Choroid plexus epithelial cell (primary cell): ENCODE measurements at regions not wholly inside any gene's neighbourhood (a gene's known extent, or its start where the extent isn't known, plus 50 kb on each side); places are given as distances from the start of the nearest gene placed in this dataset.
"Not testable (repeated sequence)": the region's sequence is repeated elsewhere in the genome, so short reads cannot be mapped to it uniquely, and the experiment has no call there.

Experiments
- DNase-seq: peaks from one replicate; pipeline ENCODE4 v3.0.0-alpha.2; 2010; ENCODE audit warnings: low read depth
- H3K4me3 ChIP-seq: 2 replicates; pipeline ENCODE4 v1.5.1; 2011; ENCODE audit warnings: low read depth, mild to moderate bottlenecking, control low read depth, low read length, moderate library complexity
- TF ChIP-seq, protein P1 (sequence below): conservative IDR thresholded peaks from 2 replicates; pipeline ENCODE4 v1.5.1; 2011; ENCODE audit warnings: low read depth, mild to moderate bottlenecking, control low read depth, inconsistent platforms, low read length, moderate library complexity

DNA sequence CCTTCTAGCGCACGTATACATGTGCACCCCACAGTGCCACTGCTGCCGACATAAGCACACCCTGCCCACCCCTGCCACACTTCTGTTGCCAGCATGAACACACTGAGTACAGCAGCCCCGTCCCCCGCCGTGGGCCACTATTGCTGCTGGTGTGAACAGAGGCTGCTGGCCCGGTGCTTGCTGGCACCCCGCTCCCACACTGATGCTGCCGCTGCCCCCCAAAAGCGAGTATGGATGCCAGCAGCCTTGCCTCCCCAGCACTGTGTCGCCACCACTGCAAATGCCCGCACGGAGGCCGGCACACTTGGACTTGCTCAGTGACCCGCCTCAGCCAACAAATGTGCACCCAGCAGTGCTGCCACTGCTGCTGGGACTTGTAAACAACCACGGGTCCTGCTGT, 872.4 kb upstream of the ATXN7L3B start:
- no peak for DNase-seq
- TF ChIP-seq, protein P1, sequence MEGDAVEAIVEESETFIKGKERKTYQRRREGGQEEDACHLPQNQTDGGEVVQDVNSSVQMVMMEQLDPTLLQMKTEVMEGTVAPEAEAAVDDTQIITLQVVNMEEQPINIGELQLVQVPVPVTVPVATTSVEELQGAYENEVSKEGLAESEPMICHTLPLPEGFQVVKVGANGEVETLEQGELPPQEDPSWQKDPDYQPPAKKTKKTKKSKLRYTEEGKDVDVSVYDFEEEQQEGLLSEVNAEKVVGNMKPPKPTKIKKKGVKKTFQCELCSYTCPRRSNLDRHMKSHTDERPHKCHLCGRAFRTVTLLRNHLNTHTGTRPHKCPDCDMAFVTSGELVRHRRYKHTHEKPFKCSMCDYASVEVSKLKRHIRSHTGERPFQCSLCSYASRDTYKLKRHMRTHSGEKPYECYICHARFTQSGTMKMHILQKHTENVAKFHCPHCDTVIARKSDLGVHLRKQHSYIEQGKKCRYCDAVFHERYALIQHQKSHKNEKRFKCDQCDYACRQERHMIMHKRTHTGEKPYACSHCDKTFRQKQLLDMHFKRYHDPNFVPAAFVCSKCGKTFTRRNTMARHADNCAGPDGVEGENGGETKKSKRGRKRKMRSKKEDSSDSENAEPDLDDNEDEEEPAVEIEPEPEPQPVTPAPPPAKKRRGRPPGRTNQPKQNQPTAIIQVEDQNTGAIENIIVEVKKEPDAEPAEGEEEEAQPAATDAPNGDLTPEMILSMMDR, result no peak
- H3K4me3 ChIP-seq, result no peak overlapping the region

DNA sequence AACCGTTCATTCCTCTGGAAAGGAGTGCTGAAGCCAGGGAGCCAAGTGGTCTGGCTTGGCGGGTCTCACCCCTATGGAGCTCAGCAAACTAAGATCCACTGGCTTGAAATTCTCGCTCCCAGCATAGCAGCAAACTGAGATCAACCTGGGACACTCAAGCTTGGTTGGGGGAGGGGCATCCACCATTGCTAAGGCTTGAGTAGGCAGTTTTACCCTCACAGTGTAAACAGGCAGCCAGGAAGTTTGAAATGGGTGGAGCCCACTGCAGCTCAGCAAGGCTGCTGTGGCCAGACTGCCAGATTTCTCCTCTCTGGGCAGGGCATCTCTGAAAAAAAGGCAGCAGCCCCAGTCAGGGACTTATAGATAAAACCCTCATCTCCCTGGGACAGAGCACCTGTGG, 866.1 kb upstream of the ATXN7L3B start:
- H3K4me3 ChIP-seq, DNase-seq: not testable (repeated sequence)

- TF ChIP-seq, protein P1, result no peak
- no peak for DNase-seq
These were observed 859.9 kb upstream of the ATXN7L3B start for GRCh38 chr12:73677520-73678291.

GRCh38 chr12:73678335-73678734, 859.3 kb upstream of the ATXN7L3B start:
- no peak overlapping the region for H3K4me3 ChIP-seq
- TF ChIP-seq, protein P1, result no peak
- no peak for DNase-seq

More at GRCh38 chr12:73677520-73678291, 859.9 kb upstream of the ATXN7L3B start:
- no peak overlapping the region for H3K4me3 ChIP-seq

GRCh38 chr12:73699318-73699717, 838.3 kb upstream of the ATXN7L3B start:
- no peak for DNase-seq
- TF ChIP-seq, protein P1, result no peak
- no peak overlapping the region for H3K4me3 ChIP-seq

GRCh38 chr12:73714655-73715054, 823.0 kb upstream of the ATXN7L3B start:
- H3K4me3 ChIP-seq, result no peak overlapping the region
- no peak for DNase-seq
- TF ChIP-seq, protein P1, result no peak

- H3K4me3 ChIP-seq, DNase-seq: not testable (repeated sequence)
These were observed 821.5 kb upstream of the ATXN7L3B start for GRCh38 chr12:73716143-73716542.

GRCh38 chr12:73719223-73719622, 818.4 kb upstream of the ATXN7L3B start:
- DNase-seq, result no peak
- TF ChIP-seq, protein P1, result no peak
- no peak overlapping the region for H3K4me3 ChIP-seq
